DND-41 (cell line): ENCODE measurements at regions not wholly inside any gene's neighbourhood (a gene's known extent, or its start where the extent isn't known, plus 50 kb on each side); places are given as distances from the start of the nearest gene placed in this dataset.

Experiments
- ATAC-seq: fragments of 200-7000 bp; cut with Tn5 transposase; 3 replicates; pipeline ENCODE4 v1.9.1; 2021; ENCODE audit warnings: low read depth; ENCODE audit not compliant: insufficient read depth
- DNase-seq: peaks from one replicate; pipeline ENCODE4 v3.0.0-alpha.2; 2020
- H2AFZ ChIP-seq: 2 replicates; pipeline ENCODE4 v1.6.0; 2012; ENCODE audit warnings: low read depth, low read length
- H3K27ac ChIP-seq: 2 replicates; pipeline ENCODE4 v1.5.1; 2012; ENCODE audit warnings: low read length, inconsistent platforms
- H3K27me3 ChIP-seq: fragments of 200-600 bp; sonication (generic); 2 replicates; pipeline ENCODE4 v1.6.0; 2012; ENCODE audit warnings: low read length, mild to moderate bottlenecking, inconsistent platforms; ENCODE audit not compliant: insufficient read depth, poor library complexity
- H3K36me3 ChIP-seq: 2 replicates; pipeline ENCODE4 v1.5.1; 2012; ENCODE audit warnings: low read length, inconsistent platforms; ENCODE audit not compliant: insufficient read depth
- H3K4me1 ChIP-seq: 2 replicates; pipeline ENCODE4 v1.5.1; 2012; ENCODE audit warnings: mild to moderate bottlenecking, low read length; ENCODE audit not compliant: insufficient read depth
- H3K4me2 ChIP-seq: 2 replicates; pipeline ENCODE4 v1.6.0; 2012; ENCODE audit warnings: mild to moderate bottlenecking, moderate library complexity, low read length, inconsistent platforms; ENCODE audit not compliant: insufficient read depth
- H3K4me3 ChIP-seq, 2 experiments: fragments of 200-600 bp in 1 of 2; shearing (Covaris generic) in 1 of 2; 2 replicates each; pipeline ENCODE4 v1.5.1; 2012 to 2016; ENCODE audit warnings: inconsistent platforms in 2 of 2, low read length in 2 of 2, mild to moderate bottlenecking in 2 of 2, low read depth in 1 of 2, moderate library complexity in 1 of 2
- H3K79me2 ChIP-seq: 2 replicates; pipeline ENCODE4 v1.6.0; 2012; ENCODE audit warnings: low read length, inconsistent platforms; ENCODE audit not compliant: insufficient read depth
- H3K9ac ChIP-seq: 2 replicates; pipeline ENCODE4 v1.6.0; 2012; ENCODE audit warnings: low read depth, mild to moderate bottlenecking, inconsistent platforms, low read length, moderate library complexity
- H3K9me3 ChIP-seq: 2 replicates; pipeline ENCODE4 v1.5.1; 2012; ENCODE audit warnings: low read length, moderate library complexity, mild to moderate bottlenecking, inconsistent platforms; ENCODE audit not compliant: insufficient read depth, severe bottlenecking
- H4K20me1 ChIP-seq: 2 replicates; pipeline ENCODE4 v1.6.0; 2012; ENCODE audit warnings: low read length; ENCODE audit not compliant: insufficient read depth
- CTCF ChIP-seq: IDR thresholded peaks from 2 replicates; pipeline ENCODE4 v1.5.1; 2012; ENCODE audit warnings: borderline replicate concordance, low read length, moderate library complexity, mild to moderate bottlenecking; ENCODE audit not compliant: poor library complexity, severe bottlenecking; ENCODE audit errors: extremely low read depth
- EZH2 ChIP-seq: IDR thresholded peaks from 3 replicates; pipeline ENCODE4 v1.6.1; 2012; ENCODE audit warnings: borderline replicate concordance, low read depth, mild to moderate bottlenecking, moderate library complexity, low read length, inconsistent platforms; ENCODE audit not compliant: severe bottlenecking

GRCh38 chr10:6877336-6877721 lies 297.3 kb upstream of the PRKCQ start:
- H3K4me1 ChIP-seq: no peaks in the 10 kb centered on the region
- H3K9me3 ChIP-seq: no peaks in the 10 kb centered on the region
- H3K27ac ChIP-seq: no peak overlapping the region
- no peak overlapping the region for H3K9ac ChIP-seq
- H3K4me3 ChIP-seq: no peak overlapping the region
- ATAC-seq (no peak), DNase-seq (no peak)
- no peaks in the 10 kb centered on the region for H4K20me1 ChIP-seq
- no peaks in the 10 kb centered on the region for H3K79me2 ChIP-seq
- no peaks in the 10 kb centered on the region for H3K27me3 ChIP-seq
- H2AFZ ChIP-seq: no peak overlapping the region
- TF ChIP-seq EZH2: no peak
- no peak for TF ChIP-seq CTCF
- no peak overlapping the region for H3K4me2 ChIP-seq
- H3K36me3 ChIP-seq: no peaks in the 10 kb centered on the region

- H3K4me1 ChIP-seq: no peaks in the 10 kb centered on the region
- H3K4me2 ChIP-seq: no peak overlapping the region
- no peak overlapping the region for H3K9ac ChIP-seq
- no peaks in the 10 kb centered on the region for H3K27me3 ChIP-seq
- H2AFZ ChIP-seq: no peak overlapping the region
- TF ChIP-seq CTCF (no peak), EZH2 (no peak)
- H3K9me3 ChIP-seq: no peaks in the 10 kb centered on the region
- no peak overlapping the region for H3K4me3 ChIP-seq
- ATAC-seq (no peak), DNase-seq (no peak)
- no peaks in the 10 kb centered on the region for H3K79me2 ChIP-seq
- H3K36me3 ChIP-seq: no peaks in the 10 kb centered on the region
- H4K20me1 ChIP-seq: no peaks in the 10 kb centered on the region
- no peak overlapping the region for H3K27ac ChIP-seq
Observed at GRCh38 chr10:6875269-6875865, 295.3 kb upstream of the PRKCQ start.

GRCh38 chr10:6871128-6871527 lies 291.1 kb upstream of the PRKCQ start:
- Histone ChIP-seq H3K9me3 (no peaks in the 10 kb centered on the region), H3K36me3 (no peaks in the 10 kb centered on the region), H4K20me1 (no peaks in the 10 kb centered on the region), H3K27ac (no peak overlapping the region), H3K27me3 (no peaks in the 10 kb centered on the region), H3K9ac (no peak overlapping the region), H3K4me1 (no peaks in the 10 kb centered on the region), H3K4me2 (no peak overlapping the region), H3K79me2 (no peaks in the 10 kb centered on the region), H2AFZ (no peak overlapping the region), H3K4me3 (no peak overlapping the region)
- ATAC-seq: no peak
- DNase-seq: no peak
- TF ChIP-seq EZH2: no peak
- TF ChIP-seq CTCF: no peak
